PFSK-1 (cell line): ENCODE measurements at regions not wholly inside any gene's neighbourhood (a gene's known extent, or its start where the extent isn't known, plus 50 kb on each side); places are given as distances from the start of the nearest gene placed in this dataset.

Source experiments
- POLR2AphosphoS5 ChIP-seq: IDR thresholded peaks from 2 replicates; pipeline ENCODE4 v1.6.1; 2012; ENCODE audit warnings: low read depth, mild to moderate bottlenecking, control low read depth, low read length, moderate library complexity
- SIN3A ChIP-seq: IDR thresholded peaks from 2 replicates; pipeline ENCODE4 v1.6.1; 2012; ENCODE audit warnings: mild to moderate bottlenecking, low read length, moderate library complexity, borderline replicate concordance; ENCODE audit not compliant: insufficient read depth
- TAF1 ChIP-seq: IDR thresholded peaks from 2 replicates; pipeline ENCODE4 v1.6.1; 2012; ENCODE audit warnings: low read length, control low read depth, borderline replicate concordance; ENCODE audit not compliant: insufficient read depth
- TF ChIP-seq, protein P1 (sequence below), 2 experiments: IDR thresholded peaks; 2 replicates each; pipeline versions ENCODE4 v1.6.1 to v1.8.0; 2011 to 2012; ENCODE audit warnings: low read depth in 2 of 2, low read length in 2 of 2, control low read depth in 1 of 2, inconsistent platforms in 1 of 2, mild to moderate bottlenecking in 1 of 2, moderate library complexity in 1 of 2; ENCODE audit not compliant: insufficient read depth in 1 of 2

DNA sequence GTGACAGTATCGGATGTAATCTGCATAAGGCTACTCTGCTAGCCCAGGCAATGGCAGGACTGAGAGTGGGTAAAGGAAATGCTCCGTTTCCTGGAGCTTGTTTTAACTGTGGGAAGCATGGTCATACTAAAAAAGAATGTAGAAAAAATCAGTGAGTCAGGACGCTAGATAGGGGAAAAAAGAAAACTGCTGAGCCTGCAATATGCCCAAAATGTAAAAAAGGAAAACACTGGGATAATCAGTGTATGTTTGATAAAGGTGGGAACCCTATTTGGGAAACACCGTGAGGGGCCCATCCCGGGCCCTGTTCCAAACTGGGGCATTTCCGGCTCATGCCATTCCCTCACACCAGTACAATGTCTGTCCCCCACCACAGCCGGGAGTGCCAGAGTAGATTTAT is 775.8 kb downstream of the ZPLD1 start:
- no peak for TF ChIP-seq POLR2AphosphoS5
- TF ChIP-seq TAF1, result no peak
- TF ChIP-seq SIN3A, result no peak
- TF ChIP-seq, protein P1, sequence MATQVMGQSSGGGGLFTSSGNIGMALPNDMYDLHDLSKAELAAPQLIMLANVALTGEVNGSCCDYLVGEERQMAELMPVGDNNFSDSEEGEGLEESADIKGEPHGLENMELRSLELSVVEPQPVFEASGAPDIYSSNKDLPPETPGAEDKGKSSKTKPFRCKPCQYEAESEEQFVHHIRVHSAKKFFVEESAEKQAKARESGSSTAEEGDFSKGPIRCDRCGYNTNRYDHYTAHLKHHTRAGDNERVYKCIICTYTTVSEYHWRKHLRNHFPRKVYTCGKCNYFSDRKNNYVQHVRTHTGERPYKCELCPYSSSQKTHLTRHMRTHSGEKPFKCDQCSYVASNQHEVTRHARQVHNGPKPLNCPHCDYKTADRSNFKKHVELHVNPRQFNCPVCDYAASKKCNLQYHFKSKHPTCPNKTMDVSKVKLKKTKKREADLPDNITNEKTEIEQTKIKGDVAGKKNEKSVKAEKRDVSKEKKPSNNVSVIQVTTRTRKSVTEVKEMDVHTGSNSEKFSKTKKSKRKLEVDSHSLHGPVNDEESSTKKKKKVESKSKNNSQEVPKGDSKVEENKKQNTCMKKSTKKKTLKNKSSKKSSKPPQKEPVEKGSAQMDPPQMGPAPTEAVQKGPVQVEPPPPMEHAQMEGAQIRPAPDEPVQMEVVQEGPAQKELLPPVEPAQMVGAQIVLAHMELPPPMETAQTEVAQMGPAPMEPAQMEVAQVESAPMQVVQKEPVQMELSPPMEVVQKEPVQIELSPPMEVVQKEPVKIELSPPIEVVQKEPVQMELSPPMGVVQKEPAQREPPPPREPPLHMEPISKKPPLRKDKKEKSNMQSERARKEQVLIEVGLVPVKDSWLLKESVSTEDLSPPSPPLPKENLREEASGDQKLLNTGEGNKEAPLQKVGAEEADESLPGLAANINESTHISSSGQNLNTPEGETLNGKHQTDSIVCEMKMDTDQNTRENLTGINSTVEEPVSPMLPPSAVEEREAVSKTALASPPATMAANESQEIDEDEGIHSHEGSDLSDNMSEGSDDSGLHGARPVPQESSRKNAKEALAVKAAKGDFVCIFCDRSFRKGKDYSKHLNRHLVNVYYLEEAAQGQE (IDR thresholded peaks at IDR 0.05; ENCODE audit: insufficient read depth in 1 of 2, low read depth in 2 of 2, low read length in 2 of 2), result no peak
